ENCODE measurements at regions not wholly inside any gene's neighbourhood (a gene's known extent, or its start where the extent isn't known, plus 50 kb on each side); places are given as distances from the start of the nearest gene placed in this dataset.
"Not testable (repeated sequence)": the region's sequence is repeated elsewhere in the genome, so short reads cannot be mapped to it uniquely, and the experiment has no call there.

DNA sequence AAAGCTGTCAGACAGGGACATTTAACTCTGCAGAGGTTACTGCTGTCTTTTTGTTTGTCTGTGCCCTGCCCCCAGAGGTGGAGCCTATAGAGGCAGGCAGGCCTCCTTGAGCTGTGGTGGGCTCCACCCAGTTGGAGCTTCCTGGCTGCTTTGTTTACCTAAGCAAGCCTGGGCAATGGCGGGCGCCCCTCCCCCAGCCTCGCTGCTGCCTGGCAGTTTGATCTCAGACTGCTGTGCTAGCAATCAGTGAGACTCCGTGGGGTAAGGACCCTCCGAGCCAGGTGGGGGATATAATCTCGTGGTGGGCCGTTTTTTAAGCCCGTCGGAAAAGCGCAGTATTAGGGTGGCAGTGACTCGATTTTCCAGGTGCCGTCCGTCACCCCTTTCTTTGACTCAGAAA lies 192.8 kb downstream of the AVL9 start:
- TF ChIP-seq, protein P1, sequence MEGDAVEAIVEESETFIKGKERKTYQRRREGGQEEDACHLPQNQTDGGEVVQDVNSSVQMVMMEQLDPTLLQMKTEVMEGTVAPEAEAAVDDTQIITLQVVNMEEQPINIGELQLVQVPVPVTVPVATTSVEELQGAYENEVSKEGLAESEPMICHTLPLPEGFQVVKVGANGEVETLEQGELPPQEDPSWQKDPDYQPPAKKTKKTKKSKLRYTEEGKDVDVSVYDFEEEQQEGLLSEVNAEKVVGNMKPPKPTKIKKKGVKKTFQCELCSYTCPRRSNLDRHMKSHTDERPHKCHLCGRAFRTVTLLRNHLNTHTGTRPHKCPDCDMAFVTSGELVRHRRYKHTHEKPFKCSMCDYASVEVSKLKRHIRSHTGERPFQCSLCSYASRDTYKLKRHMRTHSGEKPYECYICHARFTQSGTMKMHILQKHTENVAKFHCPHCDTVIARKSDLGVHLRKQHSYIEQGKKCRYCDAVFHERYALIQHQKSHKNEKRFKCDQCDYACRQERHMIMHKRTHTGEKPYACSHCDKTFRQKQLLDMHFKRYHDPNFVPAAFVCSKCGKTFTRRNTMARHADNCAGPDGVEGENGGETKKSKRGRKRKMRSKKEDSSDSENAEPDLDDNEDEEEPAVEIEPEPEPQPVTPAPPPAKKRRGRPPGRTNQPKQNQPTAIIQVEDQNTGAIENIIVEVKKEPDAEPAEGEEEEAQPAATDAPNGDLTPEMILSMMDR (IDR thresholded peaks at IDR 0.05), result not testable (repeated sequence)
- TF ChIP-seq, protein P2, sequence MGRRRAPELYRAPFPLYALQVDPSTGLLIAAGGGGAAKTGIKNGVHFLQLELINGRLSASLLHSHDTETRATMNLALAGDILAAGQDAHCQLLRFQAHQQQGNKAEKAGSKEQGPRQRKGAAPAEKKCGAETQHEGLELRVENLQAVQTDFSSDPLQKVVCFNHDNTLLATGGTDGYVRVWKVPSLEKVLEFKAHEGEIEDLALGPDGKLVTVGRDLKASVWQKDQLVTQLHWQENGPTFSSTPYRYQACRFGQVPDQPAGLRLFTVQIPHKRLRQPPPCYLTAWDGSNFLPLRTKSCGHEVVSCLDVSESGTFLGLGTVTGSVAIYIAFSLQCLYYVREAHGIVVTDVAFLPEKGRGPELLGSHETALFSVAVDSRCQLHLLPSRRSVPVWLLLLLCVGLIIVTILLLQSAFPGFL (CRISPR knock-in tag; IDR thresholded peaks at IDR 0.05; ENCODE audit: borderline replicate concordance), result not testable (repeated sequence)
- TF ChIP-seq, protein P3, sequence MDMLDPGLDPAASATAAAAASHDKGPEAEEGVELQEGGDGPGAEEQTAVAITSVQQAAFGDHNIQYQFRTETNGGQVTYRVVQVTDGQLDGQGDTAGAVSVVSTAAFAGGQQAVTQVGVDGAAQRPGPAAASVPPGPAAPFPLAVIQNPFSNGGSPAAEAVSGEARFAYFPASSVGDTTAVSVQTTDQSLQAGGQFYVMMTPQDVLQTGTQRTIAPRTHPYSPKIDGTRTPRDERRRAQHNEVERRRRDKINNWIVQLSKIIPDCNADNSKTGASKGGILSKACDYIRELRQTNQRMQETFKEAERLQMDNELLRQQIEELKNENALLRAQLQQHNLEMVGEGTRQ (CRISPR knock-in tag; IDR thresholded peaks at IDR 0.05), result not testable (repeated sequence)

Measured in WTC11 (cell line).